ENCODE measurements at regions not wholly inside any gene's neighbourhood (a gene's known extent, or its start where the extent isn't known, plus 50 kb on each side); places are given as distances from the start of the nearest gene placed in this dataset.
"Not testable (repeated sequence)": the region's sequence is repeated elsewhere in the genome, so short reads cannot be mapped to it uniquely, and the experiment has no call there.

DNA sequence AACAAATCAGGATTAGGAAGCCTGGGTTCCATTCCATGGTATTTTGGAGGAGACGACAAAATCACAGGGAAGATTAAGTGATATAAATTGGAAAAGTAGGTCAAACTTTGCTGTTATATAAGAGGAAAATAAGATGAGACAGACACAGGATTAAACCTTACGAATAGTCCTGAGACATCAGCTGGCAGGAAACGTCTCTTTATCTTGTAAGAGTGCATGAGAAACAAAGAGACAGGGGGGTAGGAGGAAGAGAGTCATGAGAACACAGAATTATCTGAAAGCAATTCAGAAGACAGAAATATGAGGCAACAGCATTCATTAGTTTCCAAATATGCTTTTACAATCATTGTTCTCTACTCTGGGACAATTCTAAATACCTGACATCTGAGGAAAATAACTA lies 310.6 kb upstream of the MIR17HG start:
- DNase-seq (ENCODE audit: low read depth in 4 of 4, low spot score in 3 of 4): no peak

- DNase-seq (ENCODE audit: low read depth in 4 of 4, low spot score in 3 of 4): no peak
These were observed 304.6 kb upstream of the MIR17HG start for GRCh38 chr13:91042870-91043269.

DNA sequence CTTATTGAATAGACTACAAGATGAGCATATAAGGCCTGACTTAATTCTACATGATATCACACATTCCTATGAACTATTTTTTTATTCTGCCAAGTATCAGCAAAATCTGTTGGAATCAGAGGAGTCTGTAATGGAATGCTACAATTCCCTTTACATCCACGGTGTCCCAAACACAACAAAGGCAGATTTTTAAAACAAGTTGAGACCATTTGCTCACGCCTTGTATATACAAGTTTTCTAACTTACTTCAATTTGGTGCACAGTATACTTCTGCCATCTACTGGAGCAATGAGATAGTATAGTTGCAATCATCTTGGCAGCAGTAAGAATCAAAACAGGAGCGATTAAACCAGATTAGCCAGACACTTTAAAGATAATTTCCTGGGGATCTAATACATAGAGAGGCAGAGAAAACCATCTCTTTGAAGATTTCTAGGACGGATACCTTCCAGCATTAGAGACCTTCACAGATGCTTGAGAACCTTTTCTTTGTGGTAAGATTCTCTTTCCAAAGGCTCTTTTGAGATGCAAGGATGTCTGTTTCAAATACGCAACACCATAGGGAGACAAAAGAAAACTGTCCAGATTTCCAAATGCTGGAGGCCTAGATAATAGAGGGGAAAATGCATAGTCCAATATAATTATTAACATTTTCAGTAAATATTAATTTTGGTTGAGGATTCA lies 302.0 kb upstream of the MIR17HG start:
- DNase-seq (ENCODE audit: low read depth in 4 of 4, low spot score in 3 of 4): peak; percentile 10 to 28 (median 20)

GRCh38 chr13:91046715-91047327 lies 300.7 kb upstream of the MIR17HG start:
- no peak for DNase-seq (ENCODE audit: low read depth in 4 of 4, low spot score in 3 of 4)

DNA sequence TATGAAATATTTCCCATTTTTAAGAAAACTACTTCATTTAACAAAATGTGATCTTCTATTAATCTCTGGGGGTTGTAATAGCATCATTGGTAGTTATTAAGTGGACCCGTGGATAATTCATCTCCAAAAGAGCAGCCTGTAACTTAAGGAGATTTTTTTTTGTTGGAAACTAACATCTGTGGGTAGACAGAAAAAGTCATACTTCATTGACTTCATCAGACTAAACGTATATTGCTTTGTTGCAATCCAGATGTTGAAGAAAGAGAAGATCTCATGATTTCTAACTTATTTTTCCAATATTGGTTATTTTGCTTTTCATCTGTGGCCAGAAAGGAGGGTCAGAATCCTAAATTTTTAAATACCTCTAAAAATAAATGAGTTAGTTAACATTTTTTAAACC lies 296.5 kb upstream of the MIR17HG start:
- no peak for DNase-seq (ENCODE audit: low read depth in 4 of 4, low spot score in 3 of 4)

- no peak for DNase-seq (ENCODE audit: low read depth in 4 of 4, low spot score in 3 of 4)
These were observed 294.6 kb upstream of the MIR17HG start for GRCh38 chr13:91052876-91053275.

- no peak for DNase-seq (ENCODE audit: low read depth in 4 of 4, low spot score in 3 of 4)
These were observed 294.0 kb upstream of the MIR17HG start for GRCh38 chr13:91053318-91054065.

GRCh38 chr13:91054902-91055301 lies 292.6 kb upstream of the MIR17HG start:
- no peak for DNase-seq (ENCODE audit: low read depth in 4 of 4, low spot score in 3 of 4)

DNA sequence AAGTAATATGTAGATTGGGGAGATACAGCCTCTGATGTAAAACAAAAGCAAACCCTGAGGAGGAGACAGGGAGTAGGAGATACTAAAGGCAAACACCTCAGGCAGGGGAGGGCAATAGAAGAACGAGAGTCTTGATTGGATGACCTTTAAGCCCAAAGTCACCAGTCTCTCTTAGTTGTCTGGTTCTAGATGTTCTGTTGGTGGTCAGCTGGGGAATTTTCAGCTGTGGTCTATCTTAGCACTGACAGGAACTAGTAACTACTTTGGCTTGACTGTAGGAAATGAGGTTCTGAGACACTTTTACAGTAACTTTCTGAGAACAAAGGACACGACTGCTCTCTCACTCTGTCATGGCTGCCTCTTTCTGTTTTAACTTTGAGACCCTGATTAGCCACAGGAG lies 290.7 kb upstream of the MIR17HG start:
- DNase-seq (ENCODE audit: low read depth in 4 of 4, low spot score in 3 of 4): no peak

DNA sequence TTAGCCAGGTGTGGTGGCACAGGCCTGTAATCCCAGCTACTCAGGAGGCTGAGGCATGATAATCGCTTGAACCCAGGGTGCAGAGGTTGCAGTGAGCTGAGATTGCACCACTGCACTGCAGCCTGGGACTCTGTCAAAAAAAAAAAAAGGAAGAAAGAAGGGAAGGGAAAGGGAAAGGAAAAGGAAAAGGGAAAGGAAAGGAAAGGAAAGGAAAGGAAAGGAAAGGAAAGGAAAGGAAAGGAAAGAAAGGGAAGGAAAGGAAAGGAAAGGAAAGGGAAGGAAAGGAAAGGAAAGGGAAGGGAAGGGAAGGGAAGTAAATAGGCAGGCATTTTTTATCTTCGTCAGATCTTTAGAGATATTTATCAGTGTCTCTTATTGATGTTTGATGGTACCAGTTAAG lies 290.0 kb upstream of the MIR17HG start:
- not testable (repeated sequence) for DNase-seq (ENCODE audit: low read depth in 4 of 4, low spot score in 3 of 4)

DNA sequence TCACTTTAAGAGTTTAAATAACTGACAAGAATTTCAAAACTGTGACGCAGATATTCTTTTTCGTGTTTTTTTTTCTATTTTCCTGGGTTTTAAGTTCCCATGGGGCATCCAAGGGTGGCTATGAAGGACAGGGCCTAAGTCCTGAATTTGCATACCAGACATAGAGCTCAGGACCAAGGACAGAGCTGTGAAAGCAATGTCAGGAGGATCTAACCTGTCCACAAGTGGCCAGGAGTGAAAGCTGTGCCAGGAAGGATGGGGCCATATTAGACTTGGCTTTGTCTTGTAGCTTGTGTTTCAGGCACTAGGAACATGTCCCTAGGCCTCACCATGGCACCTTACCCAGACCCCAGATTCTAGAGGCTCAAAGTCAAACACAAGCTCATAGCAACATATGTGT lies 289.4 kb upstream of the MIR17HG start:
- DNase-seq (ENCODE audit: low read depth in 4 of 4, low spot score in 3 of 4): no peak

DNA sequence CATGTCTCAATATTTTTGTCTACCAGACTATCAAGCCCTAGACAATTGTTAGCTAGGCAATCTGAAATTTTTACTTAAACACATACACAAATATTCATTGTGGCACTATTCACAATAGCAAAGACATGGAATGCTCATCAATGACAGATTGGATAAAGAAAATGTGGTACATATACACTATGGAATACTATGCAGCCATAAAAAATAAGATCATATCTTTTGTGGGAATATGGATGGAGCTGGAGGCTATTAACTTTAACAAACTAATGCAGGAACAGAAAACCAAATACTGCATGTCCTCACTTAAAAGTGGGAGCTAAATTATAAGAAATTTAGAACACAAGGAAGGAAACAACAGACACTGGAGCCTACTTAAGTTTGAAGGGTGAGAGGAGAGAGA lies 288.6 kb upstream of the MIR17HG start:
- no peak for DNase-seq (ENCODE audit: low read depth in 4 of 4, low spot score in 3 of 4)

- DNase-seq (ENCODE audit: low read depth in 4 of 4, low spot score in 3 of 4): no peak
These were observed 280.7 kb upstream of the MIR17HG start for GRCh38 chr13:91066745-91067144.

GRCh38 chr13:91072486-91072885 lies 275.0 kb upstream of the MIR17HG start:
- no peak for DNase-seq (ENCODE audit: low read depth in 4 of 4, low spot score in 3 of 4)

- DNase-seq (ENCODE audit: low read depth in 4 of 4, low spot score in 3 of 4): no peak
These were observed 273.4 kb upstream of the MIR17HG start for GRCh38 chr13:91074091-91074490.

DNA sequence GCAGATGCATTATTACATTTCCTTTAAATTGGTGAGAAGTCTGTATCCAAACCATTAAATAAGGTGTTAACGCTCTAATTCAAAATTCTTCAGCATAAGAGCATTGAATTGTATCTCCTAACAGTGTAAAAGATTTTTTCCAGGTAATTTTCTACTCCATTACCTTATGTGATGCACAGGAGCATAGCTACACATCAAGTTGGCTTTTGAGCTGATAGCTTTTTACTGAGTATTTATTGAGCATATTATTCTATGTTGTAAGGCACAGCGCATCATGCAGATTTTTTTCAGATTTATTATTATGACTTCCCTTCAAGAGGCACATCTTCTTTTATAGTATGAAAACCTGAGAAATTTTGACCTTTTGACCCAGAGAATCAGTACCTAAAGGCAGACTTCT lies 270.7 kb upstream of the MIR17HG start:
- no peak for DNase-seq (ENCODE audit: low read depth in 4 of 4, low spot score in 3 of 4)

DNA sequence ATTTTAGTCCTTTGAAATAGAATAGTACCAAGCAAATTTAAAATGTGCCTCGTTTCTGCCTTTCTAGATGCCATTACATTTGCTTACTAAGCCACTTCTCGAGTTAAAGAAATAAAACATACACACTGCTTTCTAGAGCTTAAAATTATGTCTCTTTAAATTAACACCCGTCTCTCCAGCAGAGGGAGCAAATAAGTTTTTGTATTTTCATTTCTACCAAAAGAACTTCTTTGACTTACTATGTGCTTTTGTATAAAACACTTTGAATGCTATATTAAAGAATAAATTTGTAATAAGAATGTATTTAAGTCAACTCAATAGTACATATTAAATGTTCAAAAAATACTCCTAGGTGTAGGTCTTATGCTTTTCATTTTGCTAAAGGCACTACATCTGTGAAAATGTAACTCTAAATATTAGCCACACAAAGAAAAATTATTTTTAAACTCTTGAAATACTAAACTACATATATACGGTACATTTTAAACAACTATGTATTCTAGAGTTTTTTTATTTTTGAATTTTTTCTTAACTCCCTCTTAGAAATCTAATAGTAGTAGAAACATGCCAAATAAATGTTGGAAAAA lies 269.3 kb upstream of the MIR17HG start:
- peak in 2 of 4 donors; percentile 9 to 18 for DNase-seq (ENCODE audit: low read depth in 4 of 4, low spot score in 3 of 4)

GRCh38 chr13:91079176-91079575 lies 268.3 kb upstream of the MIR17HG start:
- no peak for DNase-seq (ENCODE audit: low read depth in 4 of 4, low spot score in 3 of 4)

GRCh38 chr13:91085127-91085526 lies 262.4 kb upstream of the MIR17HG start:
- DNase-seq (ENCODE audit: low read depth in 4 of 4, low spot score in 3 of 4): no peak

DNA sequence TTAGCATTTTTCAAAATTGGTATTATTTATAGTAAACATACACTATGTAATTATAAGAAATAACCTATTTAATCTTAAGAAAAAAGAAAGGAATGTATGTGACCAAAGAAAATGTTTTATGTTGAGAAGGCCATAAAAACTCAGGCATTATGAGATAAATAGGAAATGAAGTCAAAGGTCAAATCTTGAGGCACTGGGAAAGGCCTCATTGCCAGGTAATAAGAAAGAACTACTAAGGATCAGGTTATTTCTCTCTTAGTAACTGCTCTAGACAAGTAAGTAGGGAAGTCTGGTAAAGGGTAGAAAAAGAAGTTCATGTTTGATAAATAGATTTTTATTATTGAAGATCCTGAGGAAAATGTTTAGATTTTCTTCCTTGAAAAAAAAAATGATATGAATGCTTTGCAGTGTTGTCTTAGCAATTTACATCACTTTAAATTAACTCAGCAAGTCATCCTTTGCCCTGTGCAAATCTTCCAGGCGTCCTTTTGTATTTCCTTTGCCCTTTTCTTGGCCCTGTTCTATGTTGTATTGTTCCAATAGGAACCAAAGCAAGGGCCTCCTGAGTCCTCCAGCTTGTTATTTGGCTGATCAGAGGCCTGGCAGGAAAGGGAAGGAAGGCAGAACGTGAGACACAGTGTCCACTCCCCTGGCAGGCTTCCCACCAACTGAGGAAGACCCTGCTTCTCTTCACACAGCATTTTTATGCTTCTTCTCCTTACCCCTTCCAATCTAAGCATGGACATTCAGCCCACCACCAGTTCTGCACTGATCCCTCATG lies 260.4 kb upstream of the MIR17HG start:
- DNase-seq (ENCODE audit: low read depth in 4 of 4, low spot score in 3 of 4): no peak

- no peak for DNase-seq (ENCODE audit: low read depth in 4 of 4, low spot score in 3 of 4)
These were observed 250.2 kb upstream of the MIR17HG start for GRCh38 chr13:91097269-91097668.
